Activated CD4-positive, alpha-beta T cell treated with anti-CD3 and anti-CD28 coated beads, Interleukin-2, Interleukin-6, amounts not matched to agents 100 ng/mL and 50 ng/mL, durations not matched to agents 16 hours and 8 hours (primary cell): ENCODE measurements at regions not wholly inside any gene's neighbourhood (a gene's known extent, or its start where the extent isn't known, plus 50 kb on each side); places are given as distances from the start of the nearest gene placed in this dataset.

ENCODE experiments used
- DNase-seq: peaks from one replicate; pipeline ENCODE4 v3.0.0-alpha.2; 2020

DNA sequence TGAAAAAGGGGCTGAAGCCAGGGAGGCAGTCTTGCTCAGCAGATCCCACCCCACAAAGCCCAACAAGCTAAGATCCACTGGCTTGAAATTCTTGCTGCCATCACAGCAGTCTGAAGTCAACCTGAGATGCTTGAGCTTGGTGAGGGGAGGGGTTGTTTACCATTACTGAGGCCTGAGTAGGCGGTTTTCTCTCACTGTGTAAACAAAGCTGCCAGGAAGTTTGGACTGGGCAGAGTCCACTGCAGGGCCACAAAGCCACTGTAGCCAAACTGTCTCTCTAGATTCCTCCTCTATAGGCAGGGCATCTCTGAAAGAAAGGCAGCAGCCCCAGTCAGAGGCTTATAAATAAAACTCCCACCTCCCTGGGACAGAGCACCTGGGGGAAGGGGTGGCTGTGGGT is 746.1 kb upstream of the LRRC4C start:
- DNase-seq, result no peak

DNA sequence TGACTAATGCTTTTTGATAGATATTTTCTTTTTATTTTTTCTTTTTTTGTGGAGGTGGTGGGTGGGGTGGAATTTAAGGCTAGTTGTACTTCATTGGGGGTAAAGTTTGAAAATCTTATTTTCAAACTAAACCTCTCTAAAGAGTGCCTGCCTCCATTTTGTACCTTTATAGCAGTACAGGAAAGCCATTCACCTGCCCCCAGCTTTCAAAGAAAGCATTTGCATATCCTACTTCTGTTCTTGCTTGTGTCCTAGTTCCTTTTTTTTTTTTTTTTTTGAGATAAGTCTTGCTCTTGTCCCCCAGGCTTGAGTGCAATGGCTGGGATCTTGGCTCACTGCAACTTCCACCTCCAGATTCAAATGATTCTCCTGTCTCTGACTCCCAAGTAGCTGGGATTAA is 766.2 kb upstream of the LRRC4C start:
- no peak for DNase-seq

DNA sequence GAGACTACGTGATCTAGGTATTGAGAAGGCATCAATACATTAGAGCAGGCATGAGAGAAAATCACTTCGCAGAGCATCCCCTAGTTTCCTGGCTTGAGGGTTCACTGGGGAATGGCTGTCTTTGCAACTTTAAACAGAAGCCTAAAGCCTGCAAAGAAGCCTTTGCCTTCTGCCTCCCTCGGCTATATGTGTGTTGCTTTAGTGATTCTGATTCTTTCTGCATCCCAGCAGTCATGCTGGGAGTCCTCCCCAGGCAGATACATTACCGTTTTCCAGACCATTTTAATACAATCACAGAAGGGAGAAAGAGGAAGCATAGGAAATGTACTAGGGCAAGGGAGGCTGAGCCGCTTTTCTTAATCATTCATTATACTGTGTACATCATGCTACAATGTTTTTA is 773.2 kb upstream of the LRRC4C start:
- DNase-seq, result no peak

DNA sequence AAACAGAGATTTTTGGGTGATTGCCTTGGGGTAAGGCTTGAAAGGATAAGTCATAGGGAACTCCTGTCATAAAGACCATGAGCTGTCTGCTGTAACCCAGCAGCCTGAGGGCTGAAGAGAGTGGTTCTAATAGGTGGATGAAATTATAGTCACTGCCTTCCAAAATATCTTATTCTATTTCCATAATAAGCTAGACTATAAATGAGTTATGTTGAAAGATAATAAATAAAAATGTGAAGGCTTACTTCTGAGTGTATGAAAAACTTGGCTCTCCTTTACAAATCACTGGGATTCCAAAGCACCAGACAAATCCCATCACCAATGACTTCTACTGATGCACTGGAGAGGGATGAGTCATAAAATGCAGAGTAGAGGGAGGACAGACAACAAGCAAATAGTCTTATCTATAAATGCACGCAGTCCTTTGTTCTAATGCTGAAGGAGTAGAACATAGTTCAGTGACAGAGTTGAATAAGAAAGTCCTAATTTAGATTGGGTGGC is 775.0 kb upstream of the LRRC4C start:
- no peak for DNase-seq

DNA sequence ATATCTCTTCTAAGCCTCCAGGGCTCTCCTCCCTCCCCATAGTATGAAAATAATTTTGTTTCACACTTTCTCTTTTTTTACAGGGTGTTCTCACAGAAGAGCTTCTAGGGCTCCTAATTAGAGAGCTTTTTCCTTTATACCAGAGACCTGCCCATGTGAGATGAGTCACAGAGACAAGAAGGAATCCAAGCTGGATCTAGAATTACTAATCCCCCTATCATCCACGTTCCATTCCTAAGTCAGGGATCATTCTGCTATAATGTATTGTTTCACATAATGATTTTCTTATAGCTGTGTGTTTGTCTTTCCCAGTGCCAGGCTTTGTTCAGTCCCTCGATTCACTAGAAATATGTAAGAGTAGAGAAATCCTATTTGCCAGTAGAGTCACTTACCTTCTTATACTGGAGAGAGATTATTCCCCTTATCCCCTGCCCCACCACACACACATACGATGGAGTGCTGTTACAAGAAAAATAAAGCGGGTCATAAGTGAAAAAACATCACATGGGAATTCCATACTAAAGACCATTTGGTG is 778.3 kb upstream of the LRRC4C start:
- no peak for DNase-seq

DNA sequence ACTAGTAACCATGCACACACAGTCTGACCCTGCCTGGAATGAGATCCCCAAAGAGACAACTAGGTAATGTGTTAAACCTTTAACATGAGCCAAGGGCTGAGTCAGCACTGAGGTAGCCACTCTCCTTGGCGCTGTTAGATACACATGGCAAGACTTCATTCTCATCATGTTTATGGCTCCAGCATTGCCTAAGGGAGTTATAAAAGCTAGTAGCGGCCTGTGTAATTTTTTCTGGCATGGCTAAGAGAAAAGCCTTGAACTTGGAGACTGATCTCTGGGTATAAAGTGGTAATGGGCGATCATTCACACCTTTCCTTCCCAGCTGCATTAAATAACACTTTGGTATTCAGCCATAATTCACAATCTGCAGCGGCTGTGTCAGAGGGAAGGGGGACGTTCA is 779.7 kb upstream of the LRRC4C start:
- no peak for DNase-seq

DNA sequence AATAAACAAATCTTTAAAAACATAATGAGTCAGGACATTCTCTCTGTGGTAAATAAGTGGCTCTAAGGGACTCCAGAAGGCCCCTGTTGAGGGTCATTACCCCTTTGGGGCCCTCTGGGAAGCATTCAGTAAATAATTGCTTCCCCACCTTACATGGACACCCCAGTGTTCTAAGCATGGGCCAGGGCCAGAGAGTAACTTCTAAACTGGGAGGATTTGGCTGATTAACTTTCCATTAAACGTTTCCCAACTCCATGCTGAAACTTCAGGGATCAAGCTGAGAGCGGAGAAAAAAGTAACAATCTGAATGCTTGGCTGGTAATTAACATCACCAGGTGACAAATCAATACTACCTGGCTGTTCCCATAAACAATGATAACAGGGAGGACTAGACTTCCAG is 783.9 kb upstream of the LRRC4C start:
- DNase-seq, result no peak

DNA sequence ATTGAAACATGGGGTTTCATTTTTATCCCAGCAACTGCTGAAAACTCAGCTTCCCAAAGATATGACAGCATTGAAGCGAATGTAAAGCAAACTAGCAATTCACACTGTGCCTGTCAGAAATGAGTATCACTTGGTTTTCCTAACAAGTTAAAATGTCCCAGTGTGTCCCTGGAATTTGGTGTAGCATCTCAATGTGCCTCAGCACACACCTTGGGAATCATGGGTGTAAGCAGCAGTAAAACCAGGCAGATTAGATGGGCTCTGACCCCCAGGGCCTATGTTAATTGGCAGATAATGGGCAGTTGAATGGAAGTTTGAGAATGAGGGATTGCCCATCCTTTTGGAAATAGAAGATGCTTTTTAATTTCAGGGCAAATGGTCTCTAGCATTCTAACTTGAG is 784.9 kb upstream of the LRRC4C start:
- no peak for DNase-seq

DNA sequence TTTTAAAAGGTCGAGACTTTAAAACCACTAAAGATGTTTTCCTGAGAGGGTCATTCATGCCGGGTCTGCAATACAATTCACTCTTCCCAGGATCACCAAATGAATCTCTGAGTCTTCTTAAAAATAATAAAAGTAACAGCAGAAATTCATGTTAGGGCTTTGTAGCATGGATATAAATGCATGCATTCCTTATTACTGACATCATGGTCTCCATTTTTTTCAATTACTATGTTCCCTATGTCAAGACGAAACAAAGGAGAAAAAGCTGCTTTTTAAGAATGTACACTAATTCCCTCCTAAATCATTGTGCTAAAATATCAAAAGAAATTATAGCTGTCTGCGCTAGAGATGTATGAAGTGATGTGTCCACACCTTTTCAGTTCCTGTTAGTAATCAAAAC is 789.9 kb upstream of the LRRC4C start:
- DNase-seq, result no peak

DNA sequence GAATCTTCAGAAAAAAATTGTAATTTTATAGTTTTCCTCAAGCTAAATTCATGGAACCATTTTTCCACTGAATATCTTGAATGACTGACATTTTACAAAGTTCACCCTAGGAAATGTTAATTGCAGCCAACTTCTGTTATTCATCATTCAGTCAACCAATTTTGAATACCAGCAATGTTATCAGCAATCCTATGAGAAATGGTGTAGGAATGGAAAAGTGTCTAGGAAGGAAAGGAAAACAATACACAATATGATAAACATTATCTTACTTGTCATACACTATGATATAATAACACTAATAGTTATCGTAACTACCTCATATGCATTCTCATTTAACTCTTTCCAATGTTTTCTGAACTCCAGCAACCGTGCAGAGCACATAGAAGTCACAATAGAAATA is 790.5 kb upstream of the LRRC4C start:
- DNase-seq, result no peak

DNA sequence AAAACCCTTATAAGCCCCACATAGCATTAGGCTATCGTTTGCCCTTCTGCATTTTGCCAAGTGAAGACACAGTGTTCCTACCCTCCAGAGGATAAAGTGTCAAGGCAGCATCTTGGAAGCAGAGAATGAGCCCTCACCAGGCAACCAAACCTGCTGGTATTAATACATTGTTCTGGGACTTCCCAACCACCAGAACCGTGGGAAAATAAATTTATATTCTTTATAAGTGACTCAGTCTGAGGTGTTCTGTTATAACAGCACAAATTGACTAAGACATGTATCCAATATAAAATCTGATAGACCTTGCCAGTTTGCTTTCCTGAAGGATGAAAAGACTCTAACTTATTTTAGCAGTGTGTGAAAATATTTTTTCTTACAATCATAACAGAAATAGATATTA is 792.5 kb upstream of the LRRC4C start:
- DNase-seq, result no peak

DNA sequence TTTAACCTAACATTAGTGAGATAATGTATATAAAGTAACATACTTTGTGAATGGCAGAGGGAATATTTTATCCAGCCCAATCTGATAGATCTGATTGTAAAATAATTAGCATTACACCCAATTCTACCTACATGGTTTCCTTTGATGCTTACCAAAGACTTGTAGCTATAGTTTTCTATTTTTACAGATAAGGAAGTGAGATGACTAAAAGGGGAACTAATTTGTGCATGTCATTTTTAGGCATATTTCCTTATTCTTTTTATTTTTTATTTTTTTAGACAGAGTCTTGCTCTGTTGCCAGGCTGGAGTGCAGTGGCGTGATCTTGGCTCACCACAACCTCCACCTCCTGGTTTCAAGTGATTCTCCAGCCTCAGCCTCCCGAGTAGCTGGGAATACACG is 793.7 kb upstream of the LRRC4C start:
- no peak for DNase-seq

DNA sequence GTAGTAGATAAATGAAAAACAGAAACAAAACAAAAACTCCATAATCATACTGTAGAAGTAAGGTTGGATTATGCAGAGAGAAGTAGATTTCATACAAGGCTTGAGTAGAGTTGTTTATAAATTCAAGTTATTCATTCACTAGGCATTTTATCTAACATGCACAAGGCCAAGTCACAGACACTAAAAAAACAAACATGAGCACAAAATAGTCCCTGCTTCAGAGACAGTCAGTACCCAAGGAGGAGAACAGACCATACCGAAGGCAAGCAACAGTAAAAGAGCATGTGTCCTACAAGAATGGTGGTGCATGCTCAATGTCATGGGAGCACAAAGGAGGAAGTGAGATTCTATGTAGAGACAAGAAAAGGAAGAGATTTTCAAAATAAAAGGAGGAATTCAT is 796.5 kb upstream of the LRRC4C start:
- no peak for DNase-seq

DNA sequence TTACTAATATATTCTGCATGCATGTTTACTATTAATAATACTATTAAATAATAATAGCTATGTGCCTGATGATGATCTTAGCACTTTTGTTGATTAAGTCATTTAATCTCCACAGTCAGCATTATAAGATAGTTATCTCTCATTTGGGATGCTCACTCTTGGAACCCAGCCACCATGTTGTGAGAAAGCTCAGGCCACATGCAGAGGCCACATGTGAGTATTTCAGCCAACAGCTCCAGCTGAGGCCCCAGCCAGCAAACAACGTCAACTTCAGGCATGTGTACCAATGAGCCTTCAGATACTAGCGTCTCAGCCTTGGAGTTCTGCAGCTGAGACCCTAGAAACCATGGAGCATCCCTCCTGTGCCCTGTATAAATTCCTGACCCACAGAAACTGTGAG is 798.1 kb upstream of the LRRC4C start:
- no peak for DNase-seq

DNA sequence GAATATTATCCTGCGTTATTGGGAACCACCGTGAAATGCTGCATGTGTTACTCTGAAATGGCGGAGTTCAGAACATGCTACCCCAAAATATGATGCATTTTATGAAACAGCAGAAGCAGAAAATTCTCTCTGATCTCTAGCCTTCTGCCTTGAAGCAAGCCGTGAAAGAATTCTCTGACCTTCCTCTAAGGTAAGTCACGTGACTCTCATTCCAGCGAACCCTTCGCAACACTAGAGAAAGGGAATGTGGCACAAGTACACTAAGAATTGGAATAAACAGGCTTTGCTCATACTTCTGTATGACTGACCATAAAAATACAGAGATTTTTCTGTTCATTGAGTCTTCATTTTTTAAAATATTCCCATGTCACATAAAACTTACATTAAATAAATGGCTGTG is 805.6 kb upstream of the LRRC4C start:
- DNase-seq, result no peak

DNA sequence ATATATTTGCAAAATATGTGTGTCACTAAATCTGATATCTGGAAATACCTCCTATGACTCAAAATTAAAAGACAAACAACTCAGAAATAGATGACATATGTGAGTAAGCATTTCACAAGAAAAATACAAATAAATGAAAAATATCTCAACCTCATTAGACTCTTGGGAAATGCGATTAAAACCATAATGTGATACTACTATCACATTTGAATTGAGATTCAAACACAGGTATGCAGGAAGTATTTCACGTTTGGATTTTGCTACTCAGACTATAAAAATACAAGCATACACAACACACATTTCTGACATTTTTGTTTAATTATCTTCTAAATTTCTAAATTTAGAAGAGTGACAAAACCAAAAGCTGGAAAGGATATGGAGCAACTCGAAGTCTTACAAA is 811.9 kb upstream of the LRRC4C start:
- no peak for DNase-seq

DNA sequence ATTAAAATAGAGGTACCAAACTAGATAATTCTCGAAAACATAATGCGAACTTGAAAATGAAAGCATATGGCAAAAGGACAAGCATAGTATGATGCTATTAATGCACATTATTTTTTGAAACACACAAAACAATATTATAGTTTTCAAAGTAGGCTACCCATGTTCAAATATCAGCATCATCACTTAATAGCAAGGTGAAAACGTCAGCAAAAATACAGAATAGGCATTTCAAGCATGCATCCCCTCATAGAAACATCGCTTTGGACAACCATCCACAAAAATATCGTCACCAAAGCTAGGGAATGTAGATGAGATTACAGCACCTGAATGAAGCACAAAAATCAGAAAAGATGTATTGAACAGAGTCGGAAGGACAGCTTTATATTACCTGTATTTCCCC is 814.5 kb upstream of the LRRC4C start:
- no peak for DNase-seq

DNA sequence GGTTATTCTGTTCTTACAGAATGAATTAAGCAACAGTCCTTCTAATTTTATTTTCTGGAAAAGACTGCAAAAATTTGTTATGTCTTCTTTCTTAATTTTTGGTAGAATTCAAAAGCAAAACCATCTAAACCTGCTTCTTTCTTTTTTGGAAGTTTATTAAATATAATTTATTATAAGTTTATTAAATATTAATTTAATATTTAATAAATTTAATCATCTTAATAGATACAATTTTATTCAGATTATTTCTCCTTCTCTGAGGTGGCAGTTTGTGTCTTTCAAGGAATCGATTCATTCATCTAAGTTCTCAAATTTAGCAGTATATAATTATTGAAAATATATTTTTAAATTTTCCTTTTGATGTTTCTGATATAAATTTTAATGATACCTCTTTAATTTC is 837.5 kb upstream of the LRRC4C start:
- DNase-seq, result no peak

DNA sequence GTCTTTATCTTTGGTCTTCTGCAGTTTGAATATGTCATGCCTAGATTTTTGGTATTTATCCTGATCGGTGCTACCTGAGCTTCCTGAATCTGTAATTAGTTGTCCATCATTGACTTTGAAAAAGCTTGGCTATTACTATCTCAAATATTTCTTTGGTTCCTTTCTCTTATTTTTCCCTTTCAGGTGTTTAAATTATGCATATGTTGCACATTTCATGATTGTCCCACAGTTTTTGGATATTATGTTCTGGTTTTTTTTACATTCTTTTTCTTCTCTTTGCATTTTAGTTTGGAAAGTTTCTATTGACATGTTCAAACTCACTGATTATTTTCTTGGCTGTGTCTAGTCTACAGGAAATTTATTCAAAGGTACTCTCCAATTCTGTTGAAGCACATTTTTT is 840.3 kb upstream of the LRRC4C start:
- no peak for DNase-seq

DNA sequence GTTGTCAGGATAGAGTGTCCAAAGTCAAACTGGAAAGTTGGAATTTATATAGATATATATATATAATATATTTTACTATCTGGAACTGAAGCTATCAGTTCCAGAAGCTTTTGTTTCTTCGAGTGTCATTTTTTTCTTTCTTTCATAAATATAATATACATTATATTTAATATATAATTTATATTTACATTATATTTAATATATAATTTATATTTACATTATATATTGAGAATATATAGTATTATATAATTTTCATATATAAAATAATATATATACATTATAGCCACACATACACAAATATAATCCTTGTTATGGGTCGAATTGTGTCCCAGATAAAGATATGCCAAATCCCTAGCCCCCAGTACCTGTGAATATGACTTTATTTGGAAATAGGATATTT is 842.3 kb upstream of the LRRC4C start:
- no peak for DNase-seq

DNA sequence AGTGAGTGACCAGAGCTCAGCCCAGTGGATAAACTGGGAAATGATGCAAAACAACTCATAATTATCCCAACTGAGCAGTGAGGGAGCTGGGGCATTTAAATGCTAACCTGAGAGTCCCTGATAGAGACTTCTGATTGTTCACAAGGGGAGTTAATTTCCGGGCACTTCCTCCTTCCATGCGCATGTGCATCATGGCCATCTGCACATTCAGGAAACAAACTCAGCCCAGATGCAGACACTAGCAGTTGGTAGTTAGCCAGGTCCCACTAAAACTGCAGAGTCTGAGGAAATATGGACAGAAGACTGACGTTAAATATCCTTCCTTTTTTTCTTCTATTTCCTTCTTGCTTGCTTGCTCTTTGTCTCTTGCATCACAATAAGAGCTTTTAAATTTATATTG is 852.1 kb upstream of the LRRC4C start:
- DNase-seq, result no peak

DNA sequence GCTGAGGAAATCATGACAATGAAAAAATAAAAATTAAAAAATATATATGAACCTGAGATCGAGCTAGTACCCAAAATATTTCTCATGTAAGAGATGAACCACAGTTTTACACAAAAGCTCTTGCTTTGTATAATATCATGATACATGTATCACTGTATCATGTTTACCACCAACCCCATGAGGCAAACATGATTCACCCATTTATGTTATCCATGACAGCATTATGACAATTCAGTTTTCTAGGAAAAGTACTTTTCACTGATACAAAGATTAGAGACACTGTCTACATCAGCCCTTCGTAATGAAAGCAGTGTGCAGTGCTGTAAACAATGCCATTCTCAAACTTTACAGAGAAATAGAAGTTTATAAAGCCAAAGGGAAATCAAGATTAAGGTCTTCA is 852.5 kb upstream of the LRRC4C start:
- no peak for DNase-seq

DNA sequence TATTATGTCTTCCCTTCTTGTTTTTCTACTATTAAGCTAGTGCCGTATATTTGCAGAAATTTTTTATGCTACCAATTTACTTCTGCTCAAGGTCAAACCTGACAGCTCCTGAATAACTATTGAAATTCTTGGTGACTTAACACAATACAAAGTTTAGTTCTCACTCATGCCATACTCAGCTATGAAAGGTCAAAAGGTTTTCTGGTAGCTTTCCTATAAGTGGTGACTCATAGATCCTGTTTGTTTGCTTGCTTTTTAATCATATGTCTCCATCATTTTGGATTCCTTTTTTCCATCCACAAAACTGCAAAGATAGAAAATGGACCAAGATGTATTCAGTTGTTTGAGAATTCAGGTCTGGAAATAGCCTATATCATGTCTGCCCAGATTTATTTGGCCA is 855.8 kb upstream of the LRRC4C start:
- DNase-seq, result no peak

DNA sequence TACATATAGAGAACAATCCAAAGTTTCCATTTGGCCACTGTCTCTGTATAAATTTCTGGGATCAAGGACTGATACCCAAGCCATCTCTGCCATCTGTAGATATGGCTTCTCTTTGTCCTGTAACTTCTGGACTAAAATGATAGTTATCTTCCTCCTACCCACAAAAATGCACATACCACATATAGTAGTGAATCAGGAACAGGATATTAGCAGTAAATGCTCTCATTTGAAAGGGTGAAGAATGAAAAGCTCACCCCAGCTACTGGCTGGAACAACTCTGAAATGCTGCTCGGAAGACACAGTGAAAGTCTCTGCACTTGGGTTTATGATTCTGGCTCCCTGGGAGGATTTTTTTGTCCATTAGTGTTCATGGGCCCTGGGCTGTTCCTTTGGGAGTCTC is 856.4 kb upstream of the LRRC4C start:
- no peak for DNase-seq

DNA sequence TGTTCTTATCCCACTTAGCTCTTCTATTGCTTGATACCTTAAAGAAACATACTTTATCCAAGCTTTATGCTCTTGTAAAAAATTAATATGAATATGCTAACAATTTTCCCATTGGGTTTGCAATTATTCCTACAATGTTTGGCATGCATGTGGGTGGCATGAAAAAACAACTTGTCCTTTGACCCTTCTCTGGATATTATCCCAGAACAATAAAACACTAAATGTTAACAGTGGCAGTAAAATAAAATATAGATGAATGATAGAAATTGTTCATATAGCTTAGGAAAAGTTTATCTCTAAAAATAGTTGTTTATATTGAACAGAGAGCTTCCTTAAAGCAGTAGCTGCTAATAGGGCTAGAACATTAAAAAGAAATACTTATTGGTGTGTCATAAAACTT is 860.5 kb upstream of the LRRC4C start:
- no peak for DNase-seq

DNA sequence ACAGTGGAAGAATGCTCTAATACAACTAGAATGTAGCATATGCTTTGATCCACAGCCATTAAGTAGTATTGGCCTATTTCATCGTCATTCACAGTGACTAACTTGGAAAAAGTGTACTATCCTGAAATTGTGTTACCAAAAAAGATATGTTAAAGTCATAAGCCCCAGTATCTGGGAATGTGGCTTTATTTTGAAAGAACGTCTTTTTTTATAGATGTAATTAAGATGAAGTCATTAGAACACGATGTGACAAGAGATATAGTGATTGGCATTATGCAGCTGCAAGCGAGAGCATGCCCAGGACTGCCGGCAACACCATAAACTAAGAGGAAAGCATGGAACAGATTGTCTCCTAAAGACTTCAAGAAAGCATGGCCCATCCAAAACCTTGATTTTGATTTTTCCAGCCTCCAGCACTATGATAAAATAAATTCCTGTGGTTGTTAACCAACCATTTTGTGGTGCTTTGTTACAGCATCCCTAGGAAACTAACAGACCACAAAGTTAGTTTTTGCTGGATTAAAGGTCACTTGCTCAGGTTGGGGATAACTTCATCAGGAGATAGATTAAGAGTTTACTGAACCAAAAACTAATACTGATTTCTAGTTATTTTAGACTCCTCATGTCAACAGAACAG is 870.6 kb upstream of the LRRC4C start:
- no peak for DNase-seq
